ENCODE measurements at regions not wholly inside any gene's neighbourhood (a gene's known extent, or its start where the extent isn't known, plus 50 kb on each side); places are given as distances from the start of the nearest gene placed in this dataset.

DNA sequence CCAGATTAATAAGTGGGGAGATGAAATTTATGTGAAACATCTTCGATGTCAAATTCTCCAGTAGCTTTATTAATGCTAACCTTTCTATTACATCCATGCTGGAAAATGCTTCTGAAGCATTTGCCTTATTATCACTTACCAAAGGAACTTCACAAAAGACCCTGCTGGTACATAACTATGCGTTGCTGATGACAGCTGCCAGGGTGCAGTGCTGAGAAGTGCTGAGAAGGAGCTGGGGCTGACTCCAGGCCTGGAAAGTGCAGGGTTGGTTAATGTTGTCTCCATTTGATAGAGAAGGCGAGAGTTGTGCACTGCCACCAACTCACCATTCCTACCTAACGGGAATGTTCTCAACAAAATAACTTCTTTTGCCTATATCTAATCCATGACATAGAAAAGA lies 736.0 kb upstream of the NR2F2 start:
- no peaks in the 10 kb centered on the region for H3K23me2 ChIP-seq (ENCODE audit: low read depth, low read length)
- H2AFZ ChIP-seq (ENCODE audit: low read length): no peak overlapping the region
- DNase-seq (ENCODE audit: low read depth in 1 of 2, low spot score in 2 of 2): no peak
- H4K91ac ChIP-seq (replicated peaks; ENCODE audit: insufficient read length, low read length): no peak overlapping the region
- POLR2A ChIA-PET (ENCODE audit: partially characterized antibody): interaction anchor here (1.0 kb wide), 1 partner anchor 17 kb away, joined by 3 read pairs; no protein-coding TSS in a partner anchor
- no peak overlapping the region for H2BK20ac ChIP-seq (ENCODE audit: low read length)
- no peak overlapping the region for H2BK15ac ChIP-seq (ENCODE audit: low read length)
- H2BK120ac ChIP-seq (replicated peaks; ENCODE audit: low read depth, low read length): no peak overlapping the region
- no peak overlapping the region for H2BK5ac ChIP-seq (ENCODE audit: low read depth, low read length)
- no peak overlapping the region for H3K27ac ChIP-seq (ENCODE audit: low read depth, low read length)
- no peak overlapping the region; a peak in 1 of 7 replicates for H3K9ac ChIP-seq (replicated peaks in 1 of 4; ENCODE audit: extremely low read depth in 1 of 4, low read depth in 3 of 4, low read length in 3 of 4)
- H3K4me2 ChIP-seq (ENCODE audit: insufficient read depth in 1 of 2, low read depth in 2 of 2, low read length in 2 of 2): no peak overlapping the region
- no peaks in the 10 kb centered on the region for H3K79me1 ChIP-seq (ENCODE audit: low read depth, low read length)
- no peak overlapping the region for H3K23ac ChIP-seq (ENCODE audit: insufficient read length)
- no peak overlapping the region for H3K4me3 ChIP-seq (ENCODE audit: extremely low read depth in 1 of 4, insufficient read depth in 2 of 4, low read depth in 3 of 4, low read length in 4 of 4)
- no peaks in the 10 kb centered on the region for H3K36me3 ChIP-seq (ENCODE audit: control insufficient read depth in 2 of 4, insufficient read depth in 4 of 4, low read length in 3 of 4)
- CTCF ChIA-PET (ENCODE audit: partially characterized antibody): interaction anchor here (0.6 kb wide), 1 partner anchor 512 kb away, joined by 3 read pairs; no protein-coding TSS in a partner anchor
- H4K20me1 ChIP-seq (replicated peaks in 1 of 2; ENCODE audit: control insufficient read depth in 1 of 2, insufficient read depth in 2 of 2, low read length in 2 of 2): no peaks in the 10 kb centered on the region
- no peaks in the 10 kb centered on the region for H3K79me2 ChIP-seq (ENCODE audit: control insufficient read depth in 1 of 2, insufficient read depth in 2 of 2, low read length in 2 of 2)
- no peak overlapping the region for H2BK12ac ChIP-seq (ENCODE audit: low read depth, low read length)
- no peak overlapping the region for H3K18ac ChIP-seq (ENCODE audit: extremely low read depth, low read length)
- no peak overlapping the region for H4K8ac ChIP-seq (ENCODE audit: extremely low read depth, insufficient read depth, low read length)
- no peak overlapping the region for H3K56ac ChIP-seq (replicated peaks; ENCODE audit: insufficient read length, low read depth, low read length)
- no peaks in the 10 kb centered on the region for H3K27me3 ChIP-seq (replicated peaks in 1 of 4; ENCODE audit: control insufficient read depth in 3 of 4, extremely low read depth in 1 of 4, insufficient read depth in 3 of 4, low read length in 3 of 4)
- no peak overlapping the region for H3K14ac ChIP-seq (ENCODE audit: insufficient read length)
- no peak for FAIRE-seq
- no peak overlapping the region for H4K5ac ChIP-seq (ENCODE audit: insufficient read length, low read depth, low read length)
- TF ChIP-seq, protein P1, sequence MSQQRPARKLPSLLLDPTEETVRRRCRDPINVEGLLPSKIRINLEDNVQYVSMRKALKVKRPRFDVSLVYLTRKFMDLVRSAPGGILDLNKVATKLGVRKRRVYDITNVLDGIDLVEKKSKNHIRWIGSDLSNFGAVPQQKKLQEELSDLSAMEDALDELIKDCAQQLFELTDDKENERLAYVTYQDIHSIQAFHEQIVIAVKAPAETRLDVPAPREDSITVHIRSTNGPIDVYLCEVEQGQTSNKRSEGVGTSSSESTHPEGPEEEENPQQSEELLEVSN (IDR thresholded peaks at IDR 0.05): no peak
- TF ChIP-seq GABPA (IDR thresholded peaks at IDR 0.05; ENCODE audit: borderline replicate concordance, insufficient read depth, low read length): no peak
- TF ChIP-seq SUZ12 (IDR thresholded peaks at IDR 0.05; ENCODE audit: low read length): no peak
- no peak for TF ChIP-seq RXRA (IDR thresholded peaks at IDR 0.05; ENCODE audit: insufficient read depth, low read depth, low read length)
- no peak for TF ChIP-seq SAP30 (IDR thresholded peaks at IDR 0.05; ENCODE audit: insufficient read depth, insufficient replicate concordance, low read length)
- TF ChIP-seq POLR2AphosphoS5 (IDR thresholded peaks at IDR 0.05; ENCODE audit: low read depth, low read length): no peak
- TF ChIP-seq SIRT6 (IDR thresholded peaks at IDR 0.05; ENCODE audit: low read length): no peak
- no peak for TF ChIP-seq SP4 (IDR thresholded peaks at IDR 0.05; ENCODE audit: low read length)
- TF ChIP-seq JUN (IDR thresholded peaks at IDR 0.05; ENCODE audit: low read depth, low read length): no peak
- TF ChIP-seq SIX5 (IDR thresholded peaks at IDR 0.05; ENCODE audit: low read depth, low read length): no peak
- no peak for TF ChIP-seq TBP (IDR thresholded peaks at IDR 0.05; ENCODE audit: low read depth, low read length)
- H2AK5ac ChIP-seq (ENCODE audit: low read depth, low read length): no peak overlapping the region
- no peaks in the 10 kb centered on the region for H3K4me1 ChIP-seq (replicated peaks in 1 of 4; ENCODE audit: control insufficient read depth in 3 of 4, insufficient read depth in 4 of 4, low read length in 3 of 4)
- no peak overlapping the region for H3K4ac ChIP-seq (replicated peaks; ENCODE audit: insufficient read length, low read depth, low read length)
- no peaks in the 10 kb centered on the region for H3K9me3 ChIP-seq (ENCODE audit: insufficient read depth in 2 of 2, low read depth in 1 of 2, low read length in 1 of 2)
- 86% methylated on average over 4 of the region's 4 CpGs; no CpG with 5 or more reads in 1 of the 2 experiments for WGBS, 2 experiments (ENCODE audit: extremely low coverage in 1 of 2, insufficient coverage in 1 of 2, insufficient read length in 1 of 2, insufficient replicate concordance in 2 of 2, low coverage in 1 of 2, low lambda C conversion rate in 2 of 2, missing lambda C conversion rate in 1 of 2)

Data from H1 (cell line).